ENCODE measurements at regions not wholly inside any gene's neighbourhood (a gene's known extent, or its start where the extent isn't known, plus 50 kb on each side); places are given as distances from the start of the nearest gene placed in this dataset.
A peak's percentile ranks its signal among the peaks of the same experiment; 100 is the strongest.

DNA sequence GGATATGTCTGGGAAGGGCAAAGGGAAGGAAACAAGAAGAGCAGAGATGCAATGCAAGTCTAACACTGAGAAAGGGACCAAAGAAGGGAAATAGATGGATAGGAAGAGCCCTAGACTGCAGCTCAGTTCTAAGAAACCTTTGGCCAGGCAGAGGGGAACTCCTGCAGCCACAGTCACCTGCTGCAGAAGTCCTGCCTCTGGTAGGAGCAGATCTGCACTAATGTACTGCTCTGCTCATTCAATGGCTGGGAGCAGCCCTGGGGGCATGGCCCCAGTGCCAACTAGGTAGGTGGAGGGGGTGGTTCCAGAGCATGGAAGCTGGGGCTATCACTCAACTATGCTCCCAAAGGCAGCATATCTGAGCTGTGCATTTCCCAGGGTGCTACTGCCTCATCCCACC, 388.9 kb downstream of the PCNX1 start:
- no peak for DNase-seq

DNA sequence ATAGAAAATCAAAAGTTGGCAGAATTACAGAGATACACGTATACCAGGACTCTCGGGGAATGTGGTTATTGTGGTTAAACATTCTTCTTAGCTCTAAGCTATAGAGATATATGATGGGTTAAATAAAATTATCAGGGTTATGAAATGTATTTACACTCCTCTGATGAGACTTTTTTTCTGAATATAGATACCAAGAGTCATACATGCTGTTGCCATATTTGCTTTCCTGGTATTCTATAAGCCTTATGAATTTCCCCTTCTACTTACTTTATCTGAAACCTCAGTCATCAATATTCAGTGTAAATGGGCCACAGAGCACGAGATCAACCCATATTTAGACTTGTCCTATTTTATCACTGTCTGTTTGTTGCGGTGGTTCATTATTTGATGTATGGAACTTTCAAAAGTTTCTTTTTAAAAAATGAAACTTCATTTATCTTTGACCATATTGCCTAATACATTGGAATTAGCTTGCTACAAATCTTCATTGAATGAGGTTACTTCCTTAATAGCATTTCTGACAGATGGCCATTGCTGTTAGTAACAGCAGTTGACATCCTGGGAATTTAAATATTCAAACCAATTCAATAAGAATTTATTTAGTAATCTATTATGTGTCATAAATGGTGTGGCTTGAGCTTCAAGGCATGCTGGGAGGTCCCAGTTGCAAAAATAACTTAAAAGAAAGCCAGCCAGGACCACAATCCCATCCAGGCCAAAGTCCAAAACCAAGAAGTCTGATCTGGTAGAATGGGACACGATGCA, 393.5 kb downstream of the PCNX1 start:
- DNase-seq = no peak

DNA sequence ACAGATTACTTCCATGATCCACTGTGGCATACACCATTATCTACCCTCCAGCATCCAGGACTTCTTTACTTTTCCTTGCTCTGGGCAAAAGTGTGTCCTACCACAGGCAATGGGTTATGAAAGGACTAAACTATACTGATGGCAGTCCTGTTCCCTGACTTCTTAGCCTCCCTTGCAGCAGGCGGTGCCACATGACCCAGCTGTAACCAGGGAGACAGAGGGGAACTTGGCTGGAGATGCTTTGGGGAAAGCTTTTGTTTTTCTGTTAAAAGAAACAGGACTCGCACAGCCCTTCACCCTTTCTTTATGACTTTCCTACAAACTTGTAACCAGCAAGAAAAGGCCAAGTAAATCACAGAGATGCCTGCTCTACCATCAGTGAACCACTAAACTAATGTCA, 394.4 kb downstream of the PCNX1 start:
- no peak for DNase-seq

DNA sequence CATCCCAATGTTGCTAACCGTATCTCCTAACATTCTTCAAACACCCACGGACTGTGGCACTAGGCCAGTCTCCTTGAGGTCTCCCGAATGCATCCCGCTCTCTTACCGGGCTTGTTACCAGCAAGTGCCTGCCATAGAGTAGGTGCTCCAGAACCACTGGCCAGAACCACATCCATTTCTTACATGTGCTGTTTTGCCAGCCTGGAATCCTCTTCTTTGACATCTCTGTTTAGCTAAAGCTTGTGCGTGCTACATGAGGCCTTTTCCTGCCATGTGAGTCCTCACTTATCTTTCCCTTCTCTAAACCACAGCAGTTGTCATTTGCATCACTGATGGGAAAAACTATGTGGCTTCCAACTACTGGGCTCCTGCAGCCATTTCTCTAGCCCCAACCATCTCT, 397.4 kb downstream of the PCNX1 start:
- DNase-seq = no peak

DNA sequence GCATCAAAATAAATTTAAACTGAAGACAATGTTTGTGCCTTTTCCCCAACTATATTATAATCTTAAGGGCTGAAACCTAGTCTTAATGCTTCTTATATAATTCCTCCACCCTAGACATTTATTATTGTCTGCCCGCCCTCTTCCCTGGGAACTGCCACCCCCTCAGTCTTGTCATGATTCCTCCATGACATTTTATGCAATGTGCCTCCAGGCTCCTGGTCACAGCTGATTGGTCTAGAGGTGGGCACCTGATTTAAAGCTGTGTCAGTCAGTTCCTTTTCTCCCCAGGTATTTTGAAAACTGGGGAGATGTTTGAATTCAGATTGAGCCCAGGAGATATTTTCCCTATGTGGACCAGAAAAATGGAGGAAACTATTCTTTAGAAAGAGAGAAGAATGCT, 401.4 kb downstream of the PCNX1 start:
- no peak for DNase-seq

DNA sequence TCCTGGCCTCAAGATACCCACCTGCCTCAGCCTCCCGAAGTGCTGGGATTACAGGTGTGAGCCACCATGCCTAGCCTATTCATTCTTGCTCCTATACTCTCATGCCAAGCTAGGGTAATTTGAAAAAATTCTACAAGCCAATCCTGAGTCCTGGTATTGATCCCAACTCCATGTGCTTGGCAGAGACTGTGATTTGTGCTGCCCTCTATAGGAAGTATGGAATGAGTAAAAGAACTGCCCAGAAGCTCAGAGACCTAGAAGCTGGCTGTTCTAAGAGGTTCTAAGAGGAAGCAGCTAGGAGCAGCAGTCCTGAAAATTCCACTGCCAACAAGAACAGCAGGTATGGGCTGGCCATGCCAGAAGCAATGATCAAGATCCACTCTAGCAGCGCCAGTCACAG, 402.5 kb downstream of the PCNX1 start:
- DNase-seq = no peak

DNA sequence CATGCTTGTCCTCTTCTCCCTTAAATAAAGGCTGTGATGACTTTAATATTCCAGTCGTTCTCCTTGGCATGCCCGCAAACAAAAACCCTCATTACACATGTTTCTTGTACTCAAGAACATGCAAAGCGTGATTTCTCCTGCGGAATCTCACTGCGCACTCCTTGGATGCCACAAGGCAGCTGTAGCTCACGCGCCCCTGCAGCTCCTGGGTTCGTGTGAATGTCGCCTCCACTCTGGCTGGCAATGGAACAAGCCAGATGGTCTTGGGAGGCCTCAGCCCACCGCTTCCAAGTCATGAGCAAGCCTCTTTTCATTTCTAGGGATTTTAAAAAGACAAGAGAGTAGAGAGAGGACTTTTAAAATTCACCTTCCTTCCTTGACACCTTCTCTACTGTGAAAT, 403.8 kb downstream of the PCNX1 start:
- DNase-seq = no peak

DNA sequence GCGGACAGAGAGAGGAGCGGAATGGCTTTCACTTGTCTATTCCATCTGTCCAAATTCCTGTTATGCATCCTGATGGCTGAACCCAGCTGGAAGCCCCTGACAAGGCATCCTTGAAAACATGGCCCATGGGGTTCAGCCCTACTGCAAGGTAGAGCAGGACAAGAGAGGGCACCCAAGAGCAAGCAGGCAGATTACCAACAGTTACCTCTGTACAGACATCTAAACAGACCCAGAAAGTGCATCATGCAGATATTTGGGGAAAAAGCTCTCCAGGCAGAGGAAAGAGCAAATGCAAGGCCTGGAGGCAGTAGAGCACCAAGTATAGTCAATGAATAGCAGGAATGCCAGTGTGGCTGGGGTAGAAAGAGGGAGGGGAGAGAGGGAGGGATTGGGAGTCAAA, 407.5 kb downstream of the PCNX1 start:
- DNase-seq = no peak

DNA sequence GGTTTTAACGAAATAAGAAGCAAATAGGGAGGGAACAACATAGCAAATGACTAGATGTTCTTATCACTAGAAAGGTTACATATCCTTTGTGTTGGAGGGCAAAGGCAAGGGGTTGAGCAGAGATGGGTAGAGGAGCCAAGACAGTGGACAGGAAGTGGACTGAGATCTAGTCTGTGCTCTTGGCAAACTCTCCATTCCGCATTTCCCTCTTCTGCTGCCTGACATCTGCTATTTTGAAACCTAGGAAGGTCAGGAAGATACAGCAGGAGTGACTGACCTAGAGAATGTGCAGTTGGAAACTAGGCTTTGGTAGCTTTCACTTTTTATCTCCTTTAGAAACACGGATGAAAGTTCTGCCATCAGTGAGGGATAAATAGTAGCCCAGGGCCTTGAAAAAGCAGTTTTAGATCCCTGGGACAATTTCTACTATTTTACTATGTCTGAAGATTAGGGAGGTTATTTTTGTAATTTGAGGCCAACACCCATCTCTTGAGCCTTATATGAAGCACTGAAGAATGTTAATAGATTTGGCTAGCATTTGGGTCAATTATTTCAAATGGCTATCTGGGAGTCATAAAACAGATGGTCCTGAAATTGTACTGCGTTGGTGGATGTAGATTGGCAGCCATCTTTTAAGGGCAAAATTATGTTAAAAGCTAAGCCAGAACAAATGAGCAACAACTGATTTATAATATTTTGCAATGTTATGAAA, 410.3 kb downstream of the PCNX1 start:
- DNase-seq = no peak

DNA sequence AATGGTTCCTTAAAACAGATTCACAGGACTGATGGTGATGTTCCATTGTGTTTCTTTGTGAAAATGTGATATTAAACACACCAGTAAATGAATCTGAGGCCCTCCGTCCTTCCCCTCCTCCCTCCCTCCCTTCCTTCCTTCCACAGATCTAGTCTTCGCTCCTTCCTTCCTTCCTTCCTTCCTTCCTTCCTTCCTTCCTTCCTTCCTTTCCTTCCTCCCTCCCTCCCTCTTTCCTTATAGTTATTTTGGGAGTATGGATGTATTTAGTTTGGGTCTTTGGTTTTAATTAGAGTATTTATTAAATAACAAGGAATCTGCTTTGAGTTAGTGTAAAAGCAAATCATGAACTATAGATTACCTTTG, 410.8 kb downstream of the PCNX1 start:
- DNase-seq = no peak

DNA sequence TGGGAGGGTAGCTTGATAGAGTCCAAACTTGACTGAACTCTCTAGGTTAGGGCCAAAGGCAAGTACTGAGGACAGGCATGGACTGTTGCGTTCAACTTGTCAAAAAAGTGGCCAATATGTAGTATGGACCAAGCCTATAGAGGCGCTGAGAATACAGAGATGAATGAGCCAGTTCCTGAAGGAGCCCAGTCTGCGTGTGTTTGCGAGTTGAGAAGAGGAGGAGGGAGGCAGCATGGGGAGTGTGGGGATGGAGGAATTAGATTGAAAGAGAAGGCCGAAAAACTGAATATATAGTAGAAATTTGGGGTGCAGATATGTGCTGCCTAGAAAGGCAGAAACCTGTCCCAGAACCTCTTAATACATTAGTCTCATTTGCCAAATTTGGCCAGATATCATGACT, 412.4 kb downstream of the PCNX1 start:
- peak; percentile 12 for DNase-seq

DNA sequence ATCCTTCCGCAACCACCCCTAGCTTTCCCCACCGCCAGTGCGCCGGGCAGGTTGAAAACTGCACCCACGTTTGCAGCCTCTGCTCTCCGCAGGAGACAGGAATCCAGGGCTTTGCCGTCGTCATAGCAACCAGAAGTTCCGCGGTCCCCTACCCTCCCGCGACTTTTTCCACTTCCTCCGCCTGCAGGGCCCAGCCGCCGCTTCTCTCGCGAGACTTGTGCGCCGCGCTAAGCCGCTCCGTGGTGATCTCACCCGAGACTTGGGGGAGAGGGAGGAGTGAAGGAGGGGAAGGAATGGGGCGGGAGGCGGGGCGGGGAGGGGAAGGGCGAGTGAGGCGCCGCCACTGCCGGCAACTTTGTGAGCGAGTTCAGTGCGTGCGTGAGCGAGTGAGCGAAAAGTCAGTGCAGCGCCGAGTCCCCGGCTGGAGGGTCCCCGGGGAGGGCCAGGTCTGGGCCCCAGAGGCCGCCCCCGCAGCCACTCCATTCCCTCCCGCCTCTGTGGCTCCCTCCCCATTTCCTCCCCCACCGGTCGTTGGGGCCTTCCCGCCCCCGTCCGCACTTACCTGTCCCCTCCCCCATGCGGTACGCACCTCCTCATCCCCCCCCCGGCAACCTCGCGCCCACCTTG, 413.0 kb downstream of the PCNX1 start, which contains the start of gene SIPA1L1:
TSS of gene SIPA1L1 (plus strand) at position 370 of the 627 bp plus-strand sequence.
- peak; percentile 98 for DNase-seq

DNA sequence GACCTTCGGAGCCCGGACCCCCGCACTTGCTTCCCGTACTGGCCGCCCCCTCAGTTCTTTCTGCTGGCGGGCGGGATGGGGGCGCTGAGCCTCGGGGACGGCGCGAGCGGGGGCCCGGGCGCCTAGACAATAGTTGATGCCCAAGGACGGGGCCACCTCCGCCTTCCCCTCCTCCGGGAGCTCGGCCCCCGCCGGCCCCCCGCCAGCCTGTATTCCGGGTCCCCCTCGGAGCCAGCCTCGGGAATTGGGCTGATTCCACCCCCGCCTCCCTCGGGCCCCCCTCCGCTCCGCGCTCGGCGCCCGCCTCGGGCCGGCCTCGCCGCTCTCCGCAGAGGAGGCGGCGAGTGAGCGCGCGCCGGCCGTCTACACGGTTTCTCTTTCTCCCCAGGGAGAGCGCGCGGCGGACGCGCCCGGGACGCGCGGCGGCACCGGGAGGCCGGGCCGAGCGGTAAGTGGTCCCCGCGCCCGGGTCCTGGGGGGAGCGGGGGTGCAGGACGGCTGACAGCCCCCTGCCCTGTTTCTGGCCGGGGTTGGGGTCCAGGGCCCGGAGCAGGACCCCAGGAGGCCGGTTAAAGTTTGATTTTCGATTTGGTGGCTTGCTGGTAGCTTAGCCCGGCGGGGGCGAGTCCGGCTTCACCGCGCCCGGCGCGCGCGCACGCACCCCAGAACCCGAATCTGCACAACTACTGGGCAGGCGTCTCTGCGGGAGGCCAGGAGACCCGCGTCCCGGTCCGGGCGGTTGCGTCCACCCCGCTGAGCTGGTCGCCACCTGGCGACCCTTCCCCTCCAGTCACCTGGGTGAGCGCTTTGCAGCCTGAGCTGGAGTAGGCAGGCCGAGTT, 413.7 kb downstream of the PCNX1 start:
- peak; percentile 66 for DNase-seq

DNA sequence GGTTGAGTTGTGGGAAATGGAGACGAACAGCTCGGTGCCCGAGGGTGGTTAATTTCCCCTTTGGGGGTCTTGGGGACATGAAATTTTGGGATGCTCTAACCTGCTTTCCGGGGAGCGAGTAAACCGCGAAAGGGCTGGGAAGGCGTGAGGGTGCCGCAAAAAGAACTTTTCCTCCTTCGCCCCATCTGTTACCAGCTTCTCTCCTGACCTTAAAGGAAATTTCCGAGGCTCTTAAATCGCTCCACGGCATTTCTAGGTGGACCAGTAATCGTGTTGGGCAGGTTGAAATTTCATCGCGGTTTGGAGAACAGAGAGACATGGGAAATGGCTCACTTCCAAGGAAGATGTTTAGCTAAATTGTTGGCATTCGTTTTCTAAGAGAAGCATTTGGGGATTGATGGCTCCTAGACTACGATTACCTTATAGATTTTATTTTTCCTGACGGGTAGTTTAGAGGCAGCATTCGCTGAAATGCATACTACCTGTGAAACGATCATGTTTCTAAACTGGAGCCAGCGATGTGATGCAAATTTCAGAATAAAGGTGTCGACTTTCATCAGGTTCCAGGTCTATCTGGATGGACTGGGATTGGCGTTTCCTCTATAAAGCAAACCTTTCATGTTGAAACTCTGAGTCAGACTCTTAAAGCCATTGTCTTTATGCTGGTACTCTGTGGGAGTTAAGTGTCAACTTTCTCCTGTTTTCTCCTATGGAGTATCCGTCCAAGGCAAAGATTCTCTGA, 414.5 kb downstream of the PCNX1 start:
- DNase-seq = no peak

DNA sequence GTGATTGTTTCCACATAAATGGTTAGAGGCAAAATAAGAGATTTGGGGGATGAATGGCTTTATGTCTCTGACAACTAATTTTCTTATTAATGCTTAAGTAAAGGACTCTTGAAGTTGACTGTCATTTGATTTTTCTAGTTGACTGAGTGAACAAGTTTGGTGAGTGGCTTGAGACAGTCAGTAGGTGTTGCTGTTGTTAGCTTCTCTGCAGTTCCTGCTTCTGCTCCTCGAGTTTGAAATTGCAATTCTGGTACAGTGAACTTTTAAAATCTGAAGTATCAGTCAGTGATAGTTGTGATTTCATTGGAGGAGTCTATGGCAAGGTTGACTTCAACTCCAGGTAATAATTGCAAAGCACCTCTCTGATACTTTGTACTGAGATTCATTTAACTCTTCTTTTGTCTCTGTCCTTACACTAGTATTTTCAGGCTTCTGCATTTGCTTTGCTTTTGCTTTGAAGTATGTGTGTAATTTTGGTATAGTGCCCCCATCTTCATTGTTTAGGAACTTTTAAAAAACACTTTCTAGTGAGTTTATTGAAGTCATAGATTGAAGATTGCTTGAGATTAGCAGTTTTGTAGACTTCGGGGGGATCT, 415.5 kb downstream of the PCNX1 start:
- DNase-seq = no peak

DNA sequence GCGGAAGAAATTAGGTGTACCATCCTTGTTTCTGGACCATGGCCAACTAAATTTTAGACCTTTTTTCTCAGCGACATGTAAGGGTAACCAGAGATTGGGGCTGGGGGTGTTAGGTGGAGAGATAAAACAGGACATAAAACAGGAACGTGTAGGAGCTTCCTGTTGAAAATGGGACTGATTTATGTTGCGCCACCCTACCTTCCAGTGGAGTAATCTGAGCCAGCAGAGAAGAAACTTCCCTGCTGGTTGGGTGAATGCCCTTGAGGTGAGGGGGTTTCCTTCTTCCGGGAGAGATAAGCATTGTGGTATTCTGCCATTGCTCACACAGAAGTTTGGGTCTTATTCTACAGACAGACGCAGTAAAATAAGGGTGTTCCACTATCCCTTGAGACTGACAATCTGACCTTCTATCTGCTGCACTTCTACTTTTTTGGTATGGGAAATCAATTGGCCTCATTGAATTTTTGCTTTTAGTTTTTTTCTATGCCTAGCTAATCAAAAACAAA, 417.6 kb downstream of the PCNX1 start:
- no peak for DNase-seq

DNA sequence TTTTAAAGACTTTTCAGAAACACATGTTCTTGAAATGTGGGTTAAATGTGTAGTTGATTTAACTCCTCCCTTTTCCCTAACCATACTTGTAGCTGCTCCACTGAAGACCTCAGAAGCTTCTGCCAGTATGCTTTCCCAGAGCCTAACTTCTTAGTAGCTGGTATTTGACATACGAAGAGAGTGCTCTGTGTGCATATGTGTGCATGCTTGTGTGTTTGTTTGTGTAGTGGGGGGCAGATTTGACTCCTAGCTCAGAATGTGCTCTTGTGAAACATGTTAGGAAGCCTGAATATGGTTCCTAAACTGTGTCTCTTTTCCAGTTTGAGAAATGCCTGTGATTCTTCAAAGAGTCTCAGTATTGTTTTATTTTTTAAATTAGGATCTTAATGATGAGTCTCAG, 420.4 kb downstream of the PCNX1 start:
- DNase-seq = no peak

DNA sequence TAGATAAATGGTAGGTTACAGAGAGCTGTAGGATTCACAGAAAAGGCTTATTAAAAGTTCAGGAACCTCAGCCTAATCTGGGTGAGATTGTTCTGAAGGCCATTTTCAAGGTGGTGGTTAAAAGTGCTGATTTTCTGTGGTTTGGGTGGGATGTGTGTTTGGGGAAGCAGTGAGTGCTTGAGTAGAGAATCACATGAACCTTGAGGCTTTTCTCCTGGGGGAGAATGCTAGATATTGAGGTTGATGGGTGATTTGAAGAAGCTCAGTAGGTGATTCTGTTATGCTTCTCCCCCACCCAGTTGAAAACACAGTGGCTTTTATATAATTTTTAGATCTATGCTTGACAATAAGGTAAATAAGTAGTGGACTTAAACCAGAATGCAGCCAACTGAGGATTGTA, 420.9 kb downstream of the PCNX1 start:
- DNase-seq = no peak

DNA sequence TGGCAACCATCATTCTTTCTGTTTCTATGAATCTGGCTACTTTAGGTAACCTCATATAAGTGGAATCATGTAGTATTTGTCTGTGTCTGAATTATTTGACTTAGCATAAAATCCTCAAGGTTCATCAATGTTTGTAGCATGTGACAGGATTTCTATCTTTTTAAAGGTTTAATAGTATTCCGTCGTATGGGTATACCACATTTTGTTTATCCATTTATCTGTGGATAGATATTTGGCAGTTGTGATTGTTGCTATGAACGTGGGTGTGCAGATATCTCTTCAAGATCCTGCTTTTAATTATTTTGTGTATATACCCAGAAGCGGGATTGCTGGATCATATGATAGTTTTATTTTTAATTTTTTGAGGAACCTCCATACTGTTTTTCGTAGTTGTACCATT, 421.7 kb downstream of the PCNX1 start:
- DNase-seq = no peak

DNA sequence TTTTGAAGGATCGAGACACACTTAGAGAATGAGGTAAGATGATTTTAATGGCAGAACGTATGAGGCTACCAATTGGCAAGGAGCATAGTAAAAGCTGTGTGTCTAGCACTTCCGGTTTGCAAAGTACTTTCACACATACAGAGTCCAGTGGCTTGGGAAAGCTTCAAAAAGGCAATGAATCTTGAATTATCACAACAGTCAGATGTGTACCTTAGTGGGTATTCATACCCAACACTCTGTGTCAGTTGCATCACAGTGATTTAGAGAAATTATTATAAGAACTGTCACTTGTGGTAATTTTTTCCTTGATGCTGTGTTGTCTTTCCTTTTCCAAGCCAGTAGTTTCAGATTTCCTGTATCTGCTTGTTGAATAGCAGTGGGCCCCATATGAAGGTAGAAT, 424.1 kb downstream of the PCNX1 start:
- no peak for DNase-seq

DNA sequence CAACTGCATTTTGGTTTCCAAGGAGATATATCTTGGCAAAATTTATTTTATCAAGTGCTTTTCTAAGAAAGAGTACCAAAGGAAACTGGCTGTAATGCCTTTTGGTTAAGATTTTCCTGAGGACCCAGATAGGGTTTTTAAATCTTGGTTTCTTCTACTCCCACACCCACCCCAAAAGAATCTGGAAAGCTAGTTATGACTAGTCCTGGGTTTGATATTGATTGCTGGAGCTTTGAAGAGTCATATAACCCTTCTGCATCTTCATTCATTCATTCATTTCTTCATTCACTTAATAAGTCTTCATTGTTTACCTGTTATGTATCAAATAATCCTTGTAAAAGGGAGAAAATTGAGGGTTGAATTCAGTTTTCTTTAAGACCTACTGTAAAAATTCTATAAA, 425.2 kb downstream of the PCNX1 start:
- DNase-seq = no peak

DNA sequence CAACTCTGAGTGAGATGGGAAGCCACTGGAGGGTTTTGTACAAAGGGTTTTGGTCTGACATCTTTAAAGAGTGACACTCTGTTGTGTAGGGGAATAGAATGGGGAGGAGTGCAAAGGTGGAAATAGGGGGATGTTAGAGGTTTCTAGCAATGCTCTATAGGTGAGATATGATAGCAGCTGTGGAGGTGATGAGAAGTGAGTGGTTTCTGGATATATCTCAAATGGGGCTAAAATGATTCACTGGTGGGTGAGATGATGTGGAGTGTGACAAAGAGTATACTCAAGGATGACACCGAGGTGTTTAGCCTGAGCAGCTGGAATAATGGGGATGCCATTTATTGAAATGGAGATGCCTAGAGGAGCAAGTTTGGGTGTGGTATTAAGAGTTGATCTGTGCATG, 426.4 kb downstream of the PCNX1 start:
- no peak for DNase-seq

All from NCI-H1436 (cell line).